ENCODE measurements at regions not wholly inside any gene's neighbourhood (a gene's known extent, or its start where the extent isn't known, plus 50 kb on each side); places are given as distances from the start of the nearest gene placed in this dataset.

DNA sequence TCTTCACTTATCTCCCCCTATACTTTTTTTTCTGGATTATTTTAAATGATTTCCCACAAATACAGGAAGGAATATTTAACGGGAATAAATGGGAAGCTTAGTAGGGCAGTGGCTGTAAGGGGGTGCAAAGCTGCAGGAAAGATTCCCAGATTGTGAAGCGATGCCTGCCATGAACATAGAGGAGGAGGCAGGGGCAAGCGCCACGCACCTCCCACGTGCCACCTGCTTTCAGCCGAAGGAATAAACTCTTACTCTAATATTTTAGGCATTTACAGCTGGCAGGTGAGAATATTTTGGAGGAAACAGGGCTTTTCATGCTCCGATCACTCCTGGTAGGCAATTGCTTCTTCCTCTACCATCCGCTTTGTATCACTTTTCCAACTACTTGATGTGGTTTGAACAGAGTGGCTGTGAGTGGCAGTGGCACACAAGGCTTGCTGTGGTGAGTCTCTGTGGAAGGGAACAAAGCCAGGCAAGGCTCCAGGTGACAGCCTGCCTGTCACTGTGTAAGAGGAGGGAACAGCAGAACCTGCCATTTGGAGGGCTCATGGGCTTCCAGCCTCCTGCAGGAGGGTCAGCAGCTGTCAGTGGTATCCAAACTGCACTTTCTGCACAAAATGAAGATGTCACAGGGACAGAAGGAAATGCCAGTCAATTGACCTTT lies 54.5 kb upstream of the PLET1 start:
- TF ChIP-seq, protein P1, sequence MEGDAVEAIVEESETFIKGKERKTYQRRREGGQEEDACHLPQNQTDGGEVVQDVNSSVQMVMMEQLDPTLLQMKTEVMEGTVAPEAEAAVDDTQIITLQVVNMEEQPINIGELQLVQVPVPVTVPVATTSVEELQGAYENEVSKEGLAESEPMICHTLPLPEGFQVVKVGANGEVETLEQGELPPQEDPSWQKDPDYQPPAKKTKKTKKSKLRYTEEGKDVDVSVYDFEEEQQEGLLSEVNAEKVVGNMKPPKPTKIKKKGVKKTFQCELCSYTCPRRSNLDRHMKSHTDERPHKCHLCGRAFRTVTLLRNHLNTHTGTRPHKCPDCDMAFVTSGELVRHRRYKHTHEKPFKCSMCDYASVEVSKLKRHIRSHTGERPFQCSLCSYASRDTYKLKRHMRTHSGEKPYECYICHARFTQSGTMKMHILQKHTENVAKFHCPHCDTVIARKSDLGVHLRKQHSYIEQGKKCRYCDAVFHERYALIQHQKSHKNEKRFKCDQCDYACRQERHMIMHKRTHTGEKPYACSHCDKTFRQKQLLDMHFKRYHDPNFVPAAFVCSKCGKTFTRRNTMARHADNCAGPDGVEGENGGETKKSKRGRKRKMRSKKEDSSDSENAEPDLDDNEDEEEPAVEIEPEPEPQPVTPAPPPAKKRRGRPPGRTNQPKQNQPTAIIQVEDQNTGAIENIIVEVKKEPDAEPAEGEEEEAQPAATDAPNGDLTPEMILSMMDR (IDR thresholded peaks at IDR 0.05), result no peak
- no peak for TF ChIP-seq ZFX (IDR thresholded peaks at IDR 0.05; ENCODE audit: borderline replicate concordance)
